Chondrocyte (in vitro differentiated cells): ENCODE measurements at regions not wholly inside any gene's neighbourhood (a gene's known extent, or its start where the extent isn't known, plus 50 kb on each side); places are given as distances from the start of the nearest gene placed in this dataset.

Source experiments
- DNase-seq: peaks from one replicate; pipeline ENCODE4 v3.0.0; 2021; ENCODE audit warnings: mixed read lengths, low spot score
- H3K27ac Mint-ChIP-seq: one replicate; pipeline ENCODE4 v1.8.0; 2021; ENCODE audit warnings: mild to moderate bottlenecking, moderate library complexity, mixed read lengths; ENCODE audit not compliant: unreplicated experiment
- H3K27me3 Mint-ChIP-seq: 2 replicates; pipeline ENCODE4 v1.8.0; 2021; ENCODE audit warnings: low read depth, mixed read lengths
- H3K36me3 Mint-ChIP-seq: 2 replicates; pipeline ENCODE4 v1.8.0; 2021; ENCODE audit warnings: low read depth, mixed read lengths
- H3K4me1 Mint-ChIP-seq: 2 replicates; pipeline ENCODE4 v1.8.0; 2021; ENCODE audit warnings: low read depth, mild to moderate bottlenecking, mixed read lengths
- H3K4me3 Mint-ChIP-seq: one replicate; pipeline ENCODE4 v1.8.0; 2021; ENCODE audit warnings: mild to moderate bottlenecking, moderate library complexity, mixed read lengths; ENCODE audit not compliant: unreplicated experiment
- H3K9me3 Mint-ChIP-seq: 2 replicates; pipeline ENCODE4 v1.8.0; 2021; ENCODE audit warnings: low read depth, mixed read lengths
- CTCF ChIP-seq: fragments of 200-600 bp; sonication (generic); IDR thresholded peaks from 2 replicates; pipeline ENCODE4 v1.5.0; 2021; ENCODE audit warnings: antibody characterized with exemption, mild to moderate bottlenecking, moderate library complexity

- Mint-ChIP-seq H3K4me1 (peaks cover 10% of the 10 kb centered on the region), H3K4me3 (no peak overlapping the region), H3K27ac (peak overlapping the region; percentile 51), H3K36me3 (no peaks in the 10 kb centered on the region), H3K9me3 (no peaks in the 10 kb centered on the region), H3K27me3 (no peaks in the 10 kb centered on the region)
- TF ChIP-seq CTCF = no peak
- peak; percentile 62 for DNase-seq
Measured at GRCh38 chrX:69083361-69083760, 81.9 kb downstream of the PJA1 start.

GRCh38 chrX:69082753-69083150 is 82.5 kb downstream of the PJA1 start:
- no peak for TF ChIP-seq CTCF
- Mint-ChIP-seq H3K27ac (no peak overlapping the region), H3K9me3 (no peaks in the 10 kb centered on the region), H3K36me3 (no peaks in the 10 kb centered on the region), H3K4me1 (peaks cover 13% of the 10 kb centered on the region), H3K4me3 (no peak overlapping the region), H3K27me3 (no peaks in the 10 kb centered on the region)
- DNase-seq = peak; percentile 56

GRCh38 chrX:69082055-69082752 is 83.0 kb downstream of the PJA1 start:
- peak; percentile 81 for DNase-seq
- peaks cover 13% of the 10 kb centered on the region for H3K4me1 Mint-ChIP-seq
- no peak for TF ChIP-seq CTCF
- no peak overlapping the region for H3K27ac Mint-ChIP-seq
- H3K9me3 Mint-ChIP-seq = no peaks in the 10 kb centered on the region
- H3K27me3 Mint-ChIP-seq = no peaks in the 10 kb centered on the region
- no peaks in the 10 kb centered on the region for H3K36me3 Mint-ChIP-seq
- no peak overlapping the region for H3K4me3 Mint-ChIP-seq

- H3K9me3 Mint-ChIP-seq = no peaks in the 10 kb centered on the region
Measured at GRCh38 chrX:69080855-69081465, 84.3 kb downstream of the PJA1 start.

GRCh38 chrX:69079268-69079667 is 86.0 kb downstream of the PJA1 start:
- no peak for TF ChIP-seq CTCF
- DNase-seq = no peak
- Mint-ChIP-seq H3K36me3 (no peaks in the 10 kb centered on the region), H3K4me3 (no peak overlapping the region), H3K4me1 (peaks cover 10% of the 10 kb centered on the region), H3K27ac (no peak overlapping the region), H3K27me3 (peaks cover 2% of the 10 kb centered on the region), H3K9me3 (no peaks in the 10 kb centered on the region)

More at GRCh38 chrX:69080855-69081465, 84.3 kb downstream of the PJA1 start:
- no peak for TF ChIP-seq CTCF
- Mint-ChIP-seq H3K36me3 (no peaks in the 10 kb centered on the region), H3K27me3 (no peaks in the 10 kb centered on the region), H3K4me1 (peaks cover 13% of the 10 kb centered on the region), H3K27ac (no peak overlapping the region), H3K4me3 (no peak overlapping the region)
- peak; percentile 86 for DNase-seq
